Esophagus muscularis mucosa (tissue), 4 donors: ENCODE measurements at regions not wholly inside any gene's neighbourhood (a gene's known extent, or its start where the extent isn't known, plus 50 kb on each side); places are given as distances from the start of the nearest gene placed in this dataset.

Source experiments
- DNase-seq: peaks from one replicate; pipeline ENCODE4 v3.0.0-alpha.2; 2017; ENCODE audit errors: extremely low spot score
- H3K27ac ChIP-seq, 4 donors: fragments of 200-600 bp; sonication (generic); replicated peaks in 1 of 4; 1 replicate in 3 of 4; 2 replicates in 1 of 4; pipeline ENCODE4 v1.5.1; 2016 to 2019; ENCODE audit warnings: mild to moderate bottlenecking in 1 of 4
- H3K27me3 ChIP-seq, 4 donors: fragments of 200-600 bp; sonication (generic); one replicate each; pipeline versions ENCODE4 v1.5.1 to v1.6.0; 2016 to 2019
- H3K36me3 ChIP-seq, 4 donors: fragments of 200-600 bp; sonication (generic); one replicate each; pipeline ENCODE4 v1.5.1; 2016 to 2019
- H3K4me1 ChIP-seq, 4 donors: fragments of 200-600 bp; sonication (generic); one replicate each; pipeline ENCODE4 v1.5.1; 2016 to 2019
- H3K4me3 ChIP-seq, 4 donors: fragments of 200-600 bp; sonication (generic); 1 replicate in 2 of 4; 2 replicates in 2 of 4; pipeline ENCODE4 v1.5.1; 2016 to 2019; ENCODE audit warnings: mild to moderate bottlenecking in 4 of 4, moderate library complexity in 1 of 4
- H3K9me3 ChIP-seq, 4 donors: fragments of 200-600 bp; sonication (generic); 1 replicate in 3 of 4; 2 replicates in 1 of 4; pipeline ENCODE4 v1.5.1; 2016 to 2019
- CTCF ChIP-seq, 3 experiments: fragments of 200-600 bp in 2 of 3; fragments of 450-650 bp in 1 of 3; sonication (generic) in 2 of 3; IDR thresholded peaks; one replicate each; pipeline ENCODE4 v1.5.1; 2017 to 2019; ENCODE audit warnings: antibody characterized with exemption in 3 of 3, mild to moderate bottlenecking in 2 of 3, moderate library complexity in 1 of 3
- EP300 ChIP-seq: sonication (generic); formaldehyde crosslinking; IDR thresholded peaks from one replicate; pipeline ENCODE4 v1.6.1; 2017; ENCODE audit warnings: antibody characterized with exemption
- POLR2A ChIP-seq: fragments of 450-650 bp; IDR thresholded peaks from one replicate; pipeline ENCODE4 v1.6.1; 2017; ENCODE audit warnings: antibody characterized with exemption, moderate library complexity, mild to moderate bottlenecking, low read depth
- POLR2AphosphoS5 ChIP-seq, 2 donors: sonication (generic); formaldehyde crosslinking; IDR thresholded peaks; one replicate each; pipeline ENCODE4 v1.6.1; 2017; ENCODE audit warnings: antibody characterized with exemption in 2 of 2
- WGBS: methylation state at CpG from one replicate; pipeline ENCODE4 v1.1.5; 2018; 5-methylcytosine and 5-hydroxymethylcytosine counted together
- intact Hi-C: fragments of 100-400 bp; cut with DNase I; formaldehyde crosslinking; loops from one replicate; pipeline ENCODE4 v1.15.1; 2023

GRCh38 chr4:184900184-184900583 lies 74.4 kb upstream of the ACSL1 start:
- peaks cover 0 to 5% (median 0%) of the 10 kb centered on the region in 4 donors for H3K4me1 ChIP-seq
- 86% methylated on average over 6 of the region's 6 CpGs for WGBS
- TF ChIP-seq CTCF (IDR thresholded peaks at IDR 0.05) (no peak), EP300 (no peak), POLR2A (no peak), POLR2AphosphoS5 (IDR thresholded peaks at IDR 0.05) (no peak)

GRCh38 chr4:184902550-184902949 lies 76.8 kb upstream of the ACSL1 start:
- Histone ChIP-seq H3K36me3 (no peaks in the 10 kb centered on the region), H3K9me3 (no peaks in the 10 kb centered on the region), H3K27ac (no peak overlapping the region), H3K4me3 (no peak overlapping the region), H3K27me3 (peaks cover 0 to under 1% (median 0%) of the 10 kb centered on the region in 4 donors), H3K4me1 (peaks cover 0 to 2% (median 0%) of the 10 kb centered on the region in 4 donors)
- WGBS = 92% methylated on average over 2 of the region's 2 CpGs
- intact Hi-C loops = no loop called here
- TF ChIP-seq CTCF (IDR thresholded peaks at IDR 0.05) (no peak), POLR2AphosphoS5 (IDR thresholded peaks at IDR 0.05) (no peak), POLR2A (no peak), EP300 (no peak)
- no peak for DNase-seq

More at GRCh38 chr4:184900184-184900583, 74.4 kb upstream of the ACSL1 start:
- Histone ChIP-seq H3K36me3 (no peaks in the 10 kb centered on the region), H3K27ac (no peak overlapping the region), H3K27me3 (peaks cover 0 to 13% (median 0%) of the 10 kb centered on the region in 4 donors), H3K4me3 (no peak overlapping the region), H3K9me3 (no peaks in the 10 kb centered on the region)
- no peak for DNase-seq
- intact Hi-C loops = no loop called here

- intact Hi-C loops = no loop called here
- TF ChIP-seq CTCF (IDR thresholded peaks at IDR 0.05) = no peak
- no peak for TF ChIP-seq POLR2A
- TF ChIP-seq POLR2AphosphoS5 (IDR thresholded peaks at IDR 0.05) = no peak
- no peak for TF ChIP-seq EP300
- 77% methylated on average over 4 of the region's 4 CpGs for WGBS
- Histone ChIP-seq H3K27me3 (no peaks in the 10 kb centered on the region), H3K4me3 (no peak overlapping the region), H3K36me3 (no peaks in the 10 kb centered on the region), H3K9me3 (peaks cover 0 to 4% (median under 1%) of the 10 kb centered on the region in 4 donors), H3K27ac (no peak overlapping the region), H3K4me1 (no peaks in the 10 kb centered on the region)
- no peak for DNase-seq
Measured at GRCh38 chr4:184906480-184907097, 80.8 kb upstream of the ACSL1 start.

- no peaks in the 10 kb centered on the region for H3K27me3 ChIP-seq
- no peaks in the 10 kb centered on the region for H3K36me3 ChIP-seq
- no peak for TF ChIP-seq CTCF (IDR thresholded peaks at IDR 0.05)
- TF ChIP-seq POLR2A = no peak
- TF ChIP-seq POLR2AphosphoS5 (IDR thresholded peaks at IDR 0.05) = no peak
- no peak for TF ChIP-seq EP300
- WGBS = 100% methylated on average over 1 of the region's 1 CpG
- H3K4me3 ChIP-seq = no peak overlapping the region
- no peak for DNase-seq
- H3K4me1 ChIP-seq = no peaks in the 10 kb centered on the region
- no peak overlapping the region for H3K27ac ChIP-seq
- intact Hi-C loops = no loop called here
- peaks cover 0 to 11% (median 5%) of the 10 kb centered on the region in 4 donors for H3K9me3 ChIP-seq
Measured at GRCh38 chr4:184907216-184907615, 81.4 kb upstream of the ACSL1 start.

GRCh38 chr4:184907810-184908209 lies 82.0 kb upstream of the ACSL1 start:
- H3K27ac ChIP-seq = no peak overlapping the region
- intact Hi-C loops = no loop called here
- TF ChIP-seq POLR2A (no peak), POLR2AphosphoS5 (IDR thresholded peaks at IDR 0.05) (no peak), EP300 (no peak), CTCF (IDR thresholded peaks at IDR 0.05) (no peak)

More at GRCh38 chr4:184907810-184908209, 82.0 kb upstream of the ACSL1 start:
- no peaks in the 10 kb centered on the region for H3K36me3 ChIP-seq
- H3K9me3 ChIP-seq = peaks cover 0 to 17% (median 10%) of the 10 kb centered on the region in 4 donors
- H3K27me3 ChIP-seq = no peaks in the 10 kb centered on the region
- H3K4me1 ChIP-seq = no peaks in the 10 kb centered on the region
- DNase-seq = no peak
- no peak overlapping the region for H3K4me3 ChIP-seq
